Loucy (cell line): ENCODE measurements at regions not wholly inside any gene's neighbourhood (a gene's known extent, or its start where the extent isn't known, plus 50 kb on each side); places are given as distances from the start of the nearest gene placed in this dataset.

ENCODE experiments used
- H2AFZ ChIP-seq: fragments of 200-600 bp; sonication (generic); 2 replicates; pipeline ENCODE4 v1.6.0; 2016; ENCODE audit warnings: antibody characterized with exemption, mild to moderate bottlenecking, low read length, moderate library complexity
- H3F3A ChIP-seq: fragments of 200-600 bp; 2 replicates; pipeline ENCODE4 v1.6.0; 2016; ENCODE audit warnings: antibody characterized with exemption, low read depth, mild to moderate bottlenecking
- H3K27me3 ChIP-seq: fragments of 200-600 bp; sonication (generic); 2 replicates; pipeline ENCODE4 v1.6.1; 2014; ENCODE audit warnings: low read length, mild to moderate bottlenecking; ENCODE audit not compliant: insufficient read depth, poor library complexity, severe bottlenecking
- H3K36me3 ChIP-seq: fragments of 200-600 bp; sonication (generic); 2 replicates; pipeline ENCODE4 v1.6.1; 2016; ENCODE audit warnings: low read length; ENCODE audit not compliant: insufficient read depth
- H3K4me1 ChIP-seq: fragments of 200-600 bp; sonication (generic); 2 replicates; pipeline ENCODE4 v1.5.1; 2014; ENCODE audit warnings: low read length, mild to moderate bottlenecking; ENCODE audit not compliant: insufficient read depth, poor library complexity, severe bottlenecking
- H3K4me2 ChIP-seq: fragments of 200-600 bp; sonication (generic); 2 replicates; pipeline ENCODE4 v1.6.0; 2014; ENCODE audit warnings: antibody characterized with exemption, low read length, low read depth, mild to moderate bottlenecking; ENCODE audit not compliant: poor library complexity, severe bottlenecking
- H3K4me3 ChIP-seq: fragments of 200-600 bp; sonication (generic); 2 replicates; pipeline ENCODE4 v1.5.1; 2014; ENCODE audit warnings: low read length, mild to moderate bottlenecking, mixed read lengths; ENCODE audit not compliant: poor library complexity, severe bottlenecking
- H3K79me2 ChIP-seq: fragments of 200-600 bp; sonication (generic); 2 replicates; pipeline ENCODE4 v1.6.1; 2014; ENCODE audit warnings: low read length; ENCODE audit not compliant: insufficient read depth
- H3K9ac ChIP-seq: fragments of 200-600 bp; sonication (generic); 2 replicates; pipeline ENCODE4 v1.6.0; 2014; ENCODE audit warnings: mild to moderate bottlenecking, low read depth, low read length, moderate library complexity; ENCODE audit not compliant: poor library complexity, severe bottlenecking
- H3K9me2 ChIP-seq: fragments of 200-600 bp; sonication (generic); replicated peaks from 2 replicates; pipeline ENCODE4 v1.6.1; 2016; ENCODE audit warnings: low read depth, low read length, mixed read lengths
- H3K9me3 ChIP-seq: fragments of 200-600 bp; sonication (generic); 2 replicates; pipeline ENCODE4 v1.6.1; 2014; ENCODE audit warnings: mild to moderate bottlenecking, antibody characterized with exemption, low read length, low read depth; ENCODE audit not compliant: insufficient read depth
- H4K20me1 ChIP-seq: fragments of 200-600 bp; sonication (generic); 2 replicates; pipeline ENCODE4 v1.6.0; 2014; ENCODE audit warnings: antibody characterized with exemption, low read length, mild to moderate bottlenecking; ENCODE audit not compliant: insufficient read depth, poor library complexity, severe bottlenecking
- CTCF ChIP-seq: fragments of 200-600 bp; sonication (generic); conservative IDR thresholded peaks from 2 replicates; pipeline ENCODE4 v1.5.1; 2014; ENCODE audit warnings: mild to moderate bottlenecking, antibody characterized with exemption, low read length
- EZH2phosphoT487 ChIP-seq: fragments of 200-600 bp; IDR thresholded peaks from 2 replicates; pipeline ENCODE4 v1.6.1; 2018; ENCODE audit warnings: antibody characterized with exemption, mild to moderate bottlenecking, moderate library complexity, borderline replicate concordance

GRCh38 chr14:25908277-25909044 is 689.4 kb downstream of the NOVA1 start:
- TF ChIP-seq CTCF = no peak
- TF ChIP-seq EZH2phosphoT487 = no peak
- peaks cover 3% of the 10 kb centered on the region; the same call in 1 of the 2 replicates for H3K9me3 ChIP-seq
- H3K4me2 ChIP-seq = no peak overlapping the region
- no peak overlapping the region for H2AFZ ChIP-seq
- no peak overlapping the region for H3K9ac ChIP-seq
- no peaks in the 10 kb centered on the region for H3K9me2 ChIP-seq
- no peaks in the 10 kb centered on the region for H3K27me3 ChIP-seq
- H4K20me1 ChIP-seq = no peaks in the 10 kb centered on the region
- no peaks in the 10 kb centered on the region for H3F3A ChIP-seq
- H3K79me2 ChIP-seq = no peaks in the 10 kb centered on the region
- H3K4me1 ChIP-seq = no peaks in the 10 kb centered on the region
- H3K36me3 ChIP-seq = no peaks in the 10 kb centered on the region
- H3K4me3 ChIP-seq = no peak overlapping the region

GRCh38 chr14:25904446-25904845 is 693.4 kb downstream of the NOVA1 start:
- Histone ChIP-seq H3K4me2 (no peak overlapping the region), H4K20me1 (no peaks in the 10 kb centered on the region), H3K36me3 (no peaks in the 10 kb centered on the region), H3K9me2 (no peaks in the 10 kb centered on the region), H3K79me2 (no peaks in the 10 kb centered on the region), H3F3A (no peaks in the 10 kb centered on the region), H3K9ac (no peak overlapping the region), H3K9me3 (peaks cover 2% of the 10 kb centered on the region; the same call in 1 of the 2 replicates), H2AFZ (no peak overlapping the region), H3K27me3 (no peaks in the 10 kb centered on the region), H3K4me1 (no peaks in the 10 kb centered on the region), H3K4me3 (no peak overlapping the region)
- TF ChIP-seq EZH2phosphoT487 = no peak
- no peak for TF ChIP-seq CTCF

GRCh38 chr14:25899197-25899596 is 698.6 kb downstream of the NOVA1 start:
- Histone ChIP-seq H3K9me3 (no peaks in the 10 kb centered on the region), H3K27me3 (no peaks in the 10 kb centered on the region)

More at GRCh38 chr14:25899197-25899596, 698.6 kb downstream of the NOVA1 start:
- Histone ChIP-seq H3K4me1 (no peaks in the 10 kb centered on the region), H3K36me3 (no peaks in the 10 kb centered on the region), H3K9me2 (no peaks in the 10 kb centered on the region), H3K79me2 (no peaks in the 10 kb centered on the region), H3K9ac (no peak overlapping the region), H3F3A (no peaks in the 10 kb centered on the region), H3K4me3 (no peak overlapping the region), H3K4me2 (no peak overlapping the region), H4K20me1 (no peaks in the 10 kb centered on the region), H2AFZ (no peak overlapping the region)
- TF ChIP-seq CTCF (no peak), EZH2phosphoT487 (no peak)
